SJCRH30 (cell line): ENCODE measurements at regions not wholly inside any gene's neighbourhood (a gene's known extent, or its start where the extent isn't known, plus 50 kb on each side); places are given as distances from the start of the nearest gene placed in this dataset.
"Not testable (repeated sequence)": the region's sequence is repeated elsewhere in the genome, so short reads cannot be mapped to it uniquely, and the experiment has no call there.

Source experiments
- DNase-seq, 2 experiments: peaks; one replicate each; pipeline ENCODE4 v3.0.0-alpha.2; 2015 to 2020
- H3K27ac ChIP-seq: fragments of 250-450 bp; sonication (Bioruptor Pico); 2 replicates; pipeline ENCODE4 v1.5.1; 2020; ENCODE audit warnings: mild to moderate bottlenecking, moderate library complexity
- H3K27me3 ChIP-seq: fragments of 250-450 bp; sonication (Bioruptor Pico); 2 replicates; pipeline ENCODE4 v1.5.1; 2020; ENCODE audit warnings: mild to moderate bottlenecking, moderate library complexity
- H3K36me3 ChIP-seq: fragments of 250-450 bp; sonication (Bioruptor Pico); 2 replicates; pipeline ENCODE4 v1.5.1; 2020; ENCODE audit warnings: mild to moderate bottlenecking, moderate library complexity
- H3K4me1 ChIP-seq: fragments of 250-450 bp; sonication (Bioruptor Pico); 2 replicates; pipeline ENCODE4 v1.5.1; 2020; ENCODE audit warnings: mild to moderate bottlenecking, moderate library complexity
- H3K4me3 ChIP-seq: fragments of 250-450 bp; sonication (Bioruptor Pico); 2 replicates; pipeline ENCODE4 v1.5.1; 2020; ENCODE audit warnings: mild to moderate bottlenecking, moderate library complexity
- H3K9me3 ChIP-seq: fragments of 250-450 bp; sonication (Bioruptor Pico); replicated peaks from 2 replicates; pipeline ENCODE4 v1.5.1; 2020; ENCODE audit warnings: mild to moderate bottlenecking, moderate library complexity

- Histone ChIP-seq H3K27ac (no peak overlapping the region), H3K36me3 (no peaks in the 10 kb centered on the region), H3K9me3 (no peaks in the 10 kb centered on the region), H3K4me3 (no peak overlapping the region), H3K27me3 (no peaks in the 10 kb centered on the region), H3K4me1 (peaks cover 6% of the 10 kb centered on the region; the same call in 1 of the 2 replicates)
- no peak for DNase-seq
Measured at GRCh38 chr6:56838016-56838555, 116.8 kb upstream of the BEND6 start.

GRCh38 chr6:56837322-56837894 lies 117.5 kb upstream of the BEND6 start:
- H3K36me3 ChIP-seq, result no peaks in the 10 kb centered on the region
- H3K27ac ChIP-seq, result no peak overlapping the region
- no peak for DNase-seq
- H3K9me3 ChIP-seq, result no peaks in the 10 kb centered on the region
- H3K27me3 ChIP-seq, result no peaks in the 10 kb centered on the region
- peaks cover 6% of the 10 kb centered on the region; the same call in 1 of the 2 replicates for H3K4me1 ChIP-seq
- no peak overlapping the region for H3K4me3 ChIP-seq

- H3K27me3 ChIP-seq, result no peaks in the 10 kb centered on the region
- no peaks in the 10 kb centered on the region for H3K36me3 ChIP-seq
- no peaks in the 10 kb centered on the region for H3K9me3 ChIP-seq
- no peak for DNase-seq
- no peak overlapping the region for H3K27ac ChIP-seq
- H3K4me3 ChIP-seq, result no peak overlapping the region
- 0 out of 2 replicates have a peak, but pooled peaks cover 4% of the 10 kb centered on the region for H3K4me1 ChIP-seq
Measured at GRCh38 chr6:56835612-56836011, 119.3 kb upstream of the BEND6 start.

- Histone ChIP-seq H3K36me3 (no peaks in the 10 kb centered on the region), H3K4me1 (no peaks in the 10 kb centered on the region), H3K27ac (no peak overlapping the region), H3K9me3 (no peaks in the 10 kb centered on the region), H3K4me3 (no peak overlapping the region), H3K27me3 (no peaks in the 10 kb centered on the region)
- no peak for DNase-seq
Measured at GRCh38 chr6:56833873-56834272, 121.0 kb upstream of the BEND6 start.

GRCh38 chr6:56833127-56833791 lies 121.6 kb upstream of the BEND6 start:
- no peak for DNase-seq
- H3K36me3 ChIP-seq, result no peaks in the 10 kb centered on the region
- no peak overlapping the region for H3K4me3 ChIP-seq
- H3K27ac ChIP-seq, result no peak overlapping the region
- H3K9me3 ChIP-seq, result no peaks in the 10 kb centered on the region
- H3K27me3 ChIP-seq, result no peaks in the 10 kb centered on the region
- H3K4me1 ChIP-seq, result no peaks in the 10 kb centered on the region

- DNase-seq, result no peak
- H3K27me3 ChIP-seq, result no peaks in the 10 kb centered on the region
- no peak overlapping the region for H3K27ac ChIP-seq
- H3K36me3 ChIP-seq, result no peaks in the 10 kb centered on the region
- no peak overlapping the region for H3K4me3 ChIP-seq
- no peaks in the 10 kb centered on the region for H3K9me3 ChIP-seq
- no peaks in the 10 kb centered on the region for H3K4me1 ChIP-seq
Measured at GRCh38 chr6:56832225-56832624, 122.7 kb upstream of the BEND6 start.

GRCh38 chr6:56831334-56831733 lies 123.6 kb upstream of the BEND6 start:
- no peaks in the 10 kb centered on the region for H3K36me3 ChIP-seq
- no peak for DNase-seq

GRCh38 chr6:56827908-56828649 lies 126.8 kb upstream of the BEND6 start:
- Histone ChIP-seq H3K9me3 (no peaks in the 10 kb centered on the region), H3K36me3 (no peaks in the 10 kb centered on the region), H3K27ac (no peak overlapping the region), H3K4me3 (no peak overlapping the region), H3K4me1 (no peaks in the 10 kb centered on the region), H3K27me3 (no peaks in the 10 kb centered on the region)
- DNase-seq, result no peak

More at GRCh38 chr6:56831334-56831733, 123.6 kb upstream of the BEND6 start:
- H3K9me3 ChIP-seq, result no peaks in the 10 kb centered on the region
- H3K27ac ChIP-seq, result no peak overlapping the region
- H3K4me1 ChIP-seq, result no peaks in the 10 kb centered on the region
- H3K27me3 ChIP-seq, result no peaks in the 10 kb centered on the region
- no peak overlapping the region for H3K4me3 ChIP-seq

GRCh38 chr6:56824431-56824830 lies 130.5 kb upstream of the BEND6 start:
- not testable (repeated sequence) for H3K4me1 ChIP-seq, H3K36me3 ChIP-seq, DNase-seq, H3K27ac ChIP-seq, H3K9me3 ChIP-seq, H3K27me3 ChIP-seq, H3K4me3 ChIP-seq

- H3K36me3 ChIP-seq, result no peaks in the 10 kb centered on the region
- H3K9me3 ChIP-seq, result no peaks in the 10 kb centered on the region
- no peak overlapping the region for H3K27ac ChIP-seq
- DNase-seq, result no peak
- H3K27me3 ChIP-seq, result no peaks in the 10 kb centered on the region
- no peaks in the 10 kb centered on the region for H3K4me1 ChIP-seq
- H3K4me3 ChIP-seq, result no peak overlapping the region
Measured at GRCh38 chr6:56821005-56821432, 133.9 kb upstream of the BEND6 start.

- no peak overlapping the region for H3K4me3 ChIP-seq
- no peaks in the 10 kb centered on the region; the same call in 1 of the 2 replicates for H3K4me1 ChIP-seq
- H3K27me3 ChIP-seq, result no peaks in the 10 kb centered on the region
- H3K27ac ChIP-seq, result no peak overlapping the region
- H3K36me3 ChIP-seq, result no peaks in the 10 kb centered on the region
- DNase-seq, result no peak
- H3K9me3 ChIP-seq, result no peaks in the 10 kb centered on the region
Measured at GRCh38 chr6:56820060-56820459, 134.8 kb upstream of the BEND6 start.

GRCh38 chr6:56819604-56820003 lies 135.3 kb upstream of the BEND6 start:
- no peaks in the 10 kb centered on the region for H3K9me3 ChIP-seq
- DNase-seq, result no peak

GRCh38 chr6:56816370-56816769 lies 138.5 kb upstream of the BEND6 start:
- Histone ChIP-seq H3K27me3 (no peaks in the 10 kb centered on the region), H3K27ac (no peak overlapping the region), H3K4me3 (no peak overlapping the region), H3K36me3 (no peaks in the 10 kb centered on the region), H3K9me3 (no peaks in the 10 kb centered on the region), H3K4me1 (peaks cover 6% of the 10 kb centered on the region)
- no peak for DNase-seq

More at GRCh38 chr6:56819604-56820003, 135.3 kb upstream of the BEND6 start:
- no peaks in the 10 kb centered on the region; the same call in 1 of the 2 replicates for H3K4me1 ChIP-seq
- no peak overlapping the region for H3K27ac ChIP-seq
- no peak overlapping the region for H3K4me3 ChIP-seq
- H3K27me3 ChIP-seq, result no peaks in the 10 kb centered on the region
- no peaks in the 10 kb centered on the region for H3K36me3 ChIP-seq

- DNase-seq, result no peak
- no peaks in the 10 kb centered on the region for H3K27me3 ChIP-seq
- H3K27ac ChIP-seq, result no peak overlapping the region
- no peaks in the 10 kb centered on the region for H3K36me3 ChIP-seq
- H3K4me3 ChIP-seq, result no peak overlapping the region
- H3K4me1 ChIP-seq, result peaks cover 6% of the 10 kb centered on the region
- no peaks in the 10 kb centered on the region for H3K9me3 ChIP-seq
Measured at GRCh38 chr6:56815436-56815835, 139.5 kb upstream of the BEND6 start.

- H3K27ac ChIP-seq, result peak overlapping the region; percentile 22; the same call in 1 of the 2 replicates
- H3K36me3 ChIP-seq, result no peaks in the 10 kb centered on the region
- no peak overlapping the region for H3K4me3 ChIP-seq
Measured at GRCh38 chr6:56814802-56815201, 140.1 kb upstream of the BEND6 start.

More at GRCh38 chr6:56814802-56815201, 140.1 kb upstream of the BEND6 start:
- no peaks in the 10 kb centered on the region for H3K27me3 ChIP-seq
- H3K9me3 ChIP-seq, result no peaks in the 10 kb centered on the region
- peaks cover 6% of the 10 kb centered on the region for H3K4me1 ChIP-seq
- no peak for DNase-seq
